HG02623 (cell line): ENCODE measurements at regions not wholly inside any gene's neighbourhood (a gene's known extent, or its start where the extent isn't known, plus 50 kb on each side); places are given as distances from the start of the nearest gene placed in this dataset.

Experiments used
- ATAC-seq: cut with Tn5 transposase; IDR thresholded peaks from one replicate; pipeline ENCODE4 v1.9.1; 2021; ENCODE audit warnings: moderate library complexity; ENCODE audit not compliant: unreplicated experiment

GRCh38 chr13:34037636-34038540 is 219.9 kb downstream of the RFC3 start:
- ATAC-seq, result no peak

- no peak for ATAC-seq
Measured at GRCh38 chr13:34038541-34039068, 220.7 kb downstream of the RFC3 start.

GRCh38 chr13:34039678-34040077 is 221.7 kb downstream of the RFC3 start:
- ATAC-seq, result no peak

GRCh38 chr13:34040863-34041262 is 222.9 kb downstream of the RFC3 start:
- no peak for ATAC-seq

- no peak for ATAC-seq
Measured at GRCh38 chr13:34044041-34044440, 226.1 kb downstream of the RFC3 start.

- ATAC-seq, result no peak
Measured at GRCh38 chr13:34044660-34045080, 226.7 kb downstream of the RFC3 start.

GRCh38 chr13:34046457-34046856 is 228.5 kb downstream of the RFC3 start:
- ATAC-seq, result no peak

GRCh38 chr13:34048652-34049051 is 230.7 kb downstream of the RFC3 start:
- ATAC-seq, result no peak

- ATAC-seq, result no peak
Measured at GRCh38 chr13:34056733-34057258, 238.8 kb downstream of the RFC3 start.

GRCh38 chr13:34064456-34065205 is 246.7 kb downstream of the RFC3 start:
- no peak for ATAC-seq

- ATAC-seq, result no peak
Measured at GRCh38 chr13:34065928-34066327, 248.0 kb downstream of the RFC3 start.

GRCh38 chr13:34066344-34066743 is 248.4 kb downstream of the RFC3 start:
- no peak for ATAC-seq

- no peak for ATAC-seq
Measured at GRCh38 chr13:34070006-34070405, 252.1 kb downstream of the RFC3 start.

- ATAC-seq, result no peak
Measured at GRCh38 chr13:34070544-34071303, 252.8 kb downstream of the RFC3 start.

GRCh38 chr13:34076319-34076718 is 258.4 kb downstream of the RFC3 start:
- ATAC-seq, result no peak

- ATAC-seq, result no peak
Measured at GRCh38 chr13:34076943-34077703, 259.2 kb downstream of the RFC3 start.

GRCh38 chr13:34078334-34078999 is 260.5 kb downstream of the RFC3 start:
- no peak for ATAC-seq

GRCh38 chr13:34085204-34085603 is 267.3 kb downstream of the RFC3 start:
- no peak for ATAC-seq

GRCh38 chr13:34086281-34086680 is 268.3 kb downstream of the RFC3 start:
- ATAC-seq, result no peak

GRCh38 chr13:34087791-34088190 is 269.8 kb downstream of the RFC3 start:
- no peak for ATAC-seq
